PFSK-1 (cell line): ENCODE measurements at regions not wholly inside any gene's neighbourhood (a gene's known extent, or its start where the extent isn't known, plus 50 kb on each side); places are given as distances from the start of the nearest gene placed in this dataset.

Source experiments
- FOXP2 ChIP-seq: optimal IDR thresholded peaks from 2 replicates; pipeline ENCODE3; 2011; ENCODE audit warnings: borderline replicate concordance, control low read depth, inconsistent platforms; ENCODE audit not compliant: insufficient read depth; ENCODE audit errors: extremely low read length, extremely low read depth
- POLR2AphosphoS5 ChIP-seq: IDR thresholded peaks from 2 replicates; pipeline ENCODE4 v1.6.1; 2012; ENCODE audit warnings: low read depth, mild to moderate bottlenecking, control low read depth, low read length, moderate library complexity
- REST ChIP-seq, 2 experiments: IDR thresholded peaks; 2 replicates each; pipeline versions ENCODE4 v1.6.1 to v1.8.0; 2011 to 2012; ENCODE audit warnings: low read depth in 2 of 2, low read length in 2 of 2, control low read depth in 1 of 2, inconsistent platforms in 1 of 2, mild to moderate bottlenecking in 1 of 2, moderate library complexity in 1 of 2; ENCODE audit not compliant: insufficient read depth in 1 of 2
- SIN3A ChIP-seq: IDR thresholded peaks from 2 replicates; pipeline ENCODE4 v1.6.1; 2012; ENCODE audit warnings: mild to moderate bottlenecking, low read length, moderate library complexity, borderline replicate concordance; ENCODE audit not compliant: insufficient read depth
- TAF1 ChIP-seq: IDR thresholded peaks from 2 replicates; pipeline ENCODE4 v1.6.1; 2012; ENCODE audit warnings: low read length, control low read depth, borderline replicate concordance; ENCODE audit not compliant: insufficient read depth

GRCh38 chr5:89330140-89330539 is 447.2 kb upstream of the MEF2C start:
- no peak for TF ChIP-seq FOXP2
- no peak for TF ChIP-seq REST (IDR thresholded peaks at IDR 0.05; ENCODE audit: insufficient read depth in 1 of 2, low read depth in 2 of 2, low read length in 2 of 2)
- no peak for TF ChIP-seq TAF1
- TF ChIP-seq POLR2AphosphoS5, result no peak
- no peak for TF ChIP-seq SIN3A

GRCh38 chr5:89327608-89328007 is 444.6 kb upstream of the MEF2C start:
- TF ChIP-seq SIN3A (no peak), POLR2AphosphoS5 (no peak), TAF1 (no peak), FOXP2 (no peak), REST (IDR thresholded peaks at IDR 0.05; ENCODE audit: insufficient read depth in 1 of 2, low read depth in 2 of 2, low read length in 2 of 2) (no peak)

GRCh38 chr5:89324990-89325389 is 442.0 kb upstream of the MEF2C start:
- no peak for TF ChIP-seq SIN3A
- TF ChIP-seq REST (IDR thresholded peaks at IDR 0.05; ENCODE audit: insufficient read depth in 1 of 2, low read depth in 2 of 2, low read length in 2 of 2), result no peak
- TF ChIP-seq FOXP2, result no peak

GRCh38 chr5:89320421-89321277 is 437.7 kb upstream of the MEF2C start:
- TF ChIP-seq SIN3A (no peak), POLR2AphosphoS5 (no peak), TAF1 (no peak), REST (IDR thresholded peaks at IDR 0.05; ENCODE audit: insufficient read depth in 1 of 2, low read depth in 2 of 2, low read length in 2 of 2) (no peak), FOXP2 (no peak)
